Fibroblast of villous mesenchyme (primary cell): ENCODE measurements at regions not wholly inside any gene's neighbourhood (a gene's known extent, or its start where the extent isn't known, plus 50 kb on each side); places are given as distances from the start of the nearest gene placed in this dataset.

Experiments used
- DNase-seq: peaks from one replicate; pipeline ENCODE4 v3.0.0-alpha.2; 2010; ENCODE audit warnings: low read depth
- H3K4me3 ChIP-seq: 2 replicates; pipeline ENCODE4 v1.5.1; 2011; ENCODE audit warnings: low read depth, mild to moderate bottlenecking, low read length
- TF ChIP-seq, protein P1 (sequence below): IDR thresholded peaks from 2 replicates; pipeline ENCODE4 v1.5.1; 2012; ENCODE audit warnings: low read depth, mild to moderate bottlenecking, low read length; ENCODE audit not compliant: insufficient read depth

DNA sequence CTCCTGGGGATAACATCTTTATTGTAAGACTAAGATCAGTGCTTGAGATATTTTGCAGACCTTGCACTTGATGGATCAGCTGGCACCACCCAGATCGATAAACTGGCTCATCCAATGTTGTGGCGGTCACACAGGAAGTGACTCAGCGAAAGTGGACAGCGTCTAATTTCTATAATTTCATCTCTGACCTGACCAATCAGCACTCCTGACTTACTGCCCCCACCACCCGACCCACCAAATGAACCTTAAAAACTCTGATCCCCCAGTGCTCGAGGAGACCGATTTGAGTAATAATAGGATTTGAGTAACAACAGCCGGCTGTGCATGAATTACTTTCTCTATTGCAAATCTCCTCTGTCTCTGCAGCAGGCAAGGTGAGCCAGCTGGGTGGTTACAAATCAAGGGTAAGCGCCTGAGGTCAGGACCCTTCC, 62.7 kb upstream of the RNU6-1 start:
- DNase-seq, result no peak
- H3K4me3 ChIP-seq, result no peak overlapping the region
- TF ChIP-seq, protein P1, sequence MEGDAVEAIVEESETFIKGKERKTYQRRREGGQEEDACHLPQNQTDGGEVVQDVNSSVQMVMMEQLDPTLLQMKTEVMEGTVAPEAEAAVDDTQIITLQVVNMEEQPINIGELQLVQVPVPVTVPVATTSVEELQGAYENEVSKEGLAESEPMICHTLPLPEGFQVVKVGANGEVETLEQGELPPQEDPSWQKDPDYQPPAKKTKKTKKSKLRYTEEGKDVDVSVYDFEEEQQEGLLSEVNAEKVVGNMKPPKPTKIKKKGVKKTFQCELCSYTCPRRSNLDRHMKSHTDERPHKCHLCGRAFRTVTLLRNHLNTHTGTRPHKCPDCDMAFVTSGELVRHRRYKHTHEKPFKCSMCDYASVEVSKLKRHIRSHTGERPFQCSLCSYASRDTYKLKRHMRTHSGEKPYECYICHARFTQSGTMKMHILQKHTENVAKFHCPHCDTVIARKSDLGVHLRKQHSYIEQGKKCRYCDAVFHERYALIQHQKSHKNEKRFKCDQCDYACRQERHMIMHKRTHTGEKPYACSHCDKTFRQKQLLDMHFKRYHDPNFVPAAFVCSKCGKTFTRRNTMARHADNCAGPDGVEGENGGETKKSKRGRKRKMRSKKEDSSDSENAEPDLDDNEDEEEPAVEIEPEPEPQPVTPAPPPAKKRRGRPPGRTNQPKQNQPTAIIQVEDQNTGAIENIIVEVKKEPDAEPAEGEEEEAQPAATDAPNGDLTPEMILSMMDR, result no peak

DNA sequence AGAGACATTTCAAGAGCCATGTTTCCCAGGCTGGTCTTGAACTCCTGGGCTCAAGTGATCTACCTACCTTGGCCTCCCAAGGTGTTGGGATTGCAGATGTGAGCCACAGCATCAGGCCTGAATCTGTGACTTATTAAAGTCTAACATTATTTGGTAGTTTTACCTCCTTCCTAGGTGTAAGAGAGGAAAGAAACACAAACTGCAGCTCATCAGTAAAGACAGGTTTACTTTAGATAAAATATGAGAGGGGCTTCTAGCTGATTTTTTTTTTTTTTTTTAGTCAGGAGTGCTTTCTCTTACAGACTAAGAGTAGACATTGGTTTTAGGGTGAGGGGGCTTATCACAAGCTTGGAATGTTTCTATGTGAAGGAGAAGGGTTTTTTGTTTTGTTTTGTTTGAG, 63.9 kb upstream of the RNU6-1 start:
- TF ChIP-seq, protein P1, result no peak

DNA sequence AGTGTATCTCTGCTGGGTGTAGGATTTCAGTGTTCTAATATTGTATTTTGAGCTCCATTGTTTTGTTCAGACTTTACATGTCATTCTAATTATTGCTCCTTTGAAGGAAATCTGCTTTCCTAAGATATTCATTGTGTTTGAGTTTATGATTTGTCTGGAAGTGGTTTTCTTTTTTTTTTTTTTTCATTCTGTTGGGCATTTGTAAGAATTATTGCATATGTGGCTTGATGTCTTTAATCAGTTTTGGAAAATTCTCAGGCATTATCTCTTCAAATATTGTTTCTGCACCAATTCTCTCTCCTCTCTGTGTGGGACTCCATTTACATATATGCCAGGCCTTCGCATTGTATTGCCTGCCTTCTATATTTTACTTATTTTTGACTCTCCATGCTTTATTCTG, 65.8 kb upstream of the RNU6-1 start:
- no peak for DNase-seq
- TF ChIP-seq, protein P1, result no peak
- H3K4me3 ChIP-seq, result no peak overlapping the region

More for the DNA sequence above, 63.9 kb upstream of the RNU6-1 start:
- H3K4me3 ChIP-seq, result no peak overlapping the region
- DNase-seq, result no peak

DNA sequence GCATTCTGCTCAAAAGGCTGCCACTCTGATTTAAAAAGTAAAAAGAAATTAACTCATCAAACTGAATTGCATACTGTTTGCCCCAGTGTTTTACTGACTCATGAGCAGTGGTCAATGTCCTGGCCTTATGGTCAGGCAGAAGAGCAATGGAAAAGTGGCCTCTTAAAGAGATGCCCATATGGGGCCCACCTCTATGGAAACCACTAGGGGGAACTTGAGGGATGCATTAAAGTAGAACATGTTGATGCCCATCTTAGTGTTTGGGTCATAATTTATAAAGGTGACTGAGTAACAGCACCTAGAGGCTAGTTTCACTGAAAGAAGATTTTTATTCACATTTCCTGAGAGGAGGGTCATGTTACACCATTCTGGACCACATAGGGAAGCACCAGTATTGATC, 66.5 kb upstream of the RNU6-1 start:
- H3K4me3 ChIP-seq, result no peak overlapping the region
- DNase-seq, result peak; percentile 32
- TF ChIP-seq, protein P1, result peak; percentile 50

DNA sequence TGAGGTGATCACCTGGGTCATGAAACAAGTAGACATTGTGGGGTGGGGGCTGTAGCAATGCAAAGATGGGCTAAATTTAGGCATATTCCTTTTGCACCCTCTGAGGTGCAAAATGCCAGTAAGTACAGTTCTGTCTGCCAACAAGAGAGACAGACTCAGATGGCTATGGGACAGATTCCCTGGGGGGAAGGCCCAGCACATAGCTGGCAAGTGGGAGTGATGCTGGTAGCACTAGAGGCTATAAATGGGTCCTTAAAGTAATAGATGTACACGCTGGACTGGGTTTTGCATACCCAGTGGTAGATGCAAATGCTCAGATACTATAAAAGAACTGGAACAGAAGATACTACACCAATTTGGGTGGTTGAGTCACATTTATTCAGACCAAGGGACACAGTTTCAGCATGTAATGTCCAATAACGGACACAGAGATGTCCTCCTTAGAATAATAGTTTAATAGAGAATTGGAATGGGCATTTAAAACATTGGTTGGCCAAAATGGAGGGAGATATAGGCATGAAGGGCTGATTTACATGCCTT, 67.4 kb upstream of the RNU6-1 start:
- no peak for DNase-seq
- TF ChIP-seq, protein P1, result no peak
- no peak overlapping the region for H3K4me3 ChIP-seq

DNA sequence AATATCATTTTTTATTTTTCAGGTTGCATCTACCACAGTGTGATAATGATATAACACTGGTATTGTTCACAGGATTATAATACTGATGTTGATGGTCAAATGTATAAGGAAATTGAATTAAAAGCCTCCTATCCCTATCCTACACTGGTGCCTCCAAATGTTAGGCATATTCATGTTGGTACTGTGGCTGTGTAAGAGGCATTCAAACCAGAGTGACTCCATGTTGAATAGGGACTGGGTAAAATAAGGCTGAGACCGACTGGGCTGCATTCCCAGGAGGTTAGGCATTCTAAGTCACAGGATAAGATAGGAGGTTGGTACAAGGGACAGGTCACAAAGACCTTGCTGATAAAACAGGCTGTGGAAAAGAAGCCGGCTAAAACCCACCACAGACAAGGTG, 68.9 kb upstream of the RNU6-1 start:
- DNase-seq, result no peak
- no peak overlapping the region for H3K4me3 ChIP-seq
- TF ChIP-seq, protein P1, result no peak

DNA sequence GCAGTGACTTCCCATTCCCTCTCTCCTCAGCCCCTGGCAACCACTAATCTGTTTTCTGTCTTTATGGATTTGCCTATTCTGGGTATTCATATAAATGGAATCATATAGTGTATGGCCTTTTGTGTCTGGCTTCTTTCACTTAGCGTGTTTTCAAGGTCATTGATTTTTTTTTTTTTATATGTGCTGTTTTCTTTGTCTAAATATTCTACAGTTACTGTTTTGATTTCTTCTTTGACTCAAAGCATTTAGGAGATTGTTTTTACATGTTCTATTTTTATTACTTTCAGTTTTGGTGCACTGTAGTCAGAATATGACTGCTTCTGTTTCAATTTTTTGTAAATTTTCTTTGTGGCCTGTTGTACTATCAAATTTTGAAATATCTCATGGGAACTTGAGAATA, 71.9 kb upstream of the RNU6-1 start:
- no peak overlapping the region for H3K4me3 ChIP-seq
- DNase-seq, result no peak
- TF ChIP-seq, protein P1, result no peak
